Neuronal stem cell (in vitro differentiated cells): ENCODE measurements at regions not wholly inside any gene's neighbourhood (a gene's known extent, or its start where the extent isn't known, plus 50 kb on each side); places are given as distances from the start of the nearest gene placed in this dataset.

Source experiments
- DNase-seq: peaks from one replicate; pipeline ENCODE4 v3.0.0-alpha.2; 2013; ENCODE audit warnings: low spot score
- H2AFZ ChIP-seq: one replicate; pipeline ENCODE4 v1.6.1; 2013; ENCODE audit warnings: mild to moderate bottlenecking, low read length, inconsistent platforms
- H2AK5ac ChIP-seq: 2 replicates; pipeline ENCODE4 v1.6.1; 2013; ENCODE audit warnings: low read depth, mild to moderate bottlenecking, inconsistent platforms, low read length, moderate library complexity, mixed read lengths
- H2BK120ac ChIP-seq: 2 replicates; pipeline ENCODE4 v1.6.1; 2013; ENCODE audit warnings: low read depth, mild to moderate bottlenecking, inconsistent platforms, low read length, moderate library complexity, mixed read lengths
- H2BK12ac ChIP-seq: one replicate; pipeline ENCODE4 v1.6.1; 2013; ENCODE audit warnings: low read length, inconsistent platforms
- H2BK15ac ChIP-seq: 2 replicates; pipeline ENCODE4 v1.6.1; 2013; ENCODE audit warnings: mild to moderate bottlenecking, low read length, inconsistent platforms, mixed read lengths
- H2BK5ac ChIP-seq: one replicate; pipeline ENCODE4 v1.6.1; 2013; ENCODE audit warnings: inconsistent platforms, mild to moderate bottlenecking, low read length, moderate library complexity
- H3K14ac ChIP-seq: one replicate; pipeline ENCODE4 v1.6.1; 2013; ENCODE audit warnings: low read length, inconsistent platforms
- H3K18ac ChIP-seq: 2 replicates; pipeline ENCODE4 v1.6.1; 2013; ENCODE audit warnings: low read length, inconsistent platforms
- H3K23ac ChIP-seq: 2 replicates; pipeline ENCODE4 v1.6.1; 2013; ENCODE audit warnings: low read depth, mild to moderate bottlenecking, mixed read lengths, low read length, inconsistent platforms; ENCODE audit not compliant: poor library complexity
- H3K27ac ChIP-seq: replicated peaks from 3 replicates; pipeline ENCODE4 v1.5.1; 2013; ENCODE audit warnings: low read length, inconsistent platforms
- H3K27me3 ChIP-seq, 3 experiments: 2 replicates each; pipeline ENCODE4 v1.6.1; 2013; ENCODE audit warnings: low read length in 3 of 3, mild to moderate bottlenecking in 2 of 3, inconsistent platforms in 1 of 3, low read depth in 1 of 3, mixed read lengths in 1 of 3, moderate library complexity in 1 of 3; ENCODE audit not compliant: control insufficient read depth in 3 of 3, insufficient read depth in 3 of 3
- H3K36me3 ChIP-seq, 2 donors: replicated peaks in 1 of 2; 2 replicates each; pipeline ENCODE4 v1.6.1; 2013; ENCODE audit warnings: low read length in 2 of 2; ENCODE audit not compliant: control insufficient read depth in 2 of 2, insufficient read depth in 2 of 2
- H3K4ac ChIP-seq: 2 replicates; pipeline ENCODE4 v1.6.1; 2013; ENCODE audit warnings: inconsistent platforms, mild to moderate bottlenecking, low read length, moderate library complexity
- H3K4me1 ChIP-seq, 2 donors: 1 replicate in 1 of 2; 2 replicates in 1 of 2; pipeline ENCODE4 v1.6.1; 2013; ENCODE audit warnings: low read length in 2 of 2, low read depth in 1 of 2; ENCODE audit not compliant: control insufficient read depth in 2 of 2, insufficient read depth in 1 of 2
- H3K4me2 ChIP-seq: one replicate; pipeline ENCODE4 v1.6.1; 2013; ENCODE audit warnings: mild to moderate bottlenecking, low read length, inconsistent platforms; ENCODE audit not compliant: insufficient read depth, poor library complexity, severe bottlenecking
- H3K4me3 ChIP-seq, 2 donors: 2 replicates each; pipeline ENCODE4 v1.5.1; 2013; ENCODE audit warnings: low read length in 2 of 2, mild to moderate bottlenecking in 2 of 2, inconsistent platforms in 1 of 2, moderate library complexity in 1 of 2
- H3K79me1 ChIP-seq: one replicate; pipeline ENCODE4 v1.6.1; 2013; ENCODE audit warnings: low read depth, mild to moderate bottlenecking, inconsistent platforms, low read length, moderate library complexity
- H3K9ac ChIP-seq: one replicate; pipeline ENCODE4 v1.6.1; 2013; ENCODE audit warnings: mild to moderate bottlenecking, low read depth, low read length, inconsistent platforms; ENCODE audit not compliant: poor library complexity
- H3K9me3 ChIP-seq, 2 donors: replicated peaks in 1 of 2; 2 replicates each; pipeline versions ENCODE3 to v1.6.1; 2013; ENCODE audit warnings: low read length in 2 of 2, mild to moderate bottlenecking in 2 of 2, inconsistent platforms in 1 of 2, low read depth in 1 of 2, mixed read lengths in 1 of 2, moderate library complexity in 1 of 2; ENCODE audit not compliant: control insufficient read depth in 2 of 2, insufficient read depth in 1 of 2
- H4K8ac ChIP-seq: one replicate; pipeline ENCODE4 v1.6.1; 2013; ENCODE audit warnings: low read depth, mild to moderate bottlenecking, inconsistent platforms, low read length, moderate library complexity
- H4K91ac ChIP-seq: one replicate; pipeline ENCODE4 v1.6.1; 2013; ENCODE audit warnings: low read length, low read depth, mild to moderate bottlenecking, inconsistent platforms; ENCODE audit not compliant: poor library complexity
- WGBS, 2 donors: extraction: QIAGEN DNeasy Blood & Tissue Kit; methylation state at CpG; one replicate each; pipeline ENCODE4 v1.1.7; 2013; ENCODE audit warnings: missing lambda C conversion rate in 2 of 2, mixed read lengths in 1 of 2; ENCODE audit not compliant: insufficient read length in 2 of 2, insufficient replicate concordance in 1 of 2; ENCODE audit errors: extremely low coverage in 2 of 2; 5-methylcytosine and 5-hydroxymethylcytosine counted together

DNA sequence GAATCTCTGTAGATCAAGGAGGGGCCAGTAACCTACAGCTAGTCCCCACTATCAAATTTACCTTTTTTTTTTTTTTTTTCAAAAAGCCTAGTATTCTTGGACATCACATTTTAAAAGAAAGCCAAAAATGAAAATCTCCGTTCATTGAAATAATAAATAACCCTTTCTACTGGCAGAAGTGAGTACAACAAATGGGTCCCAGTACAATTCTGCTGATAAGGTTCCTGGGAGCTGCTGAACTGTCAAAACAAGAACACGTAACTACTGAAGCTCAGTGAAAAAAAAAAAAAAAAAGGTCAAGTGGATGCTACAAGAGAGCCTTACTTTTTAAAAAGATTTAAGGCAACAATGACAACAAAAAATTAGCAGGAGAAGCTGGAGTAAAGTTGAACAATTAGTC, 464.9 kb downstream of the EPM2A start:
- WGBS, 2 donors, result no CpG with 5 or more reads among the region's 2 CpGs
- Histone ChIP-seq H2BK120ac (no peak overlapping the region), H3K27me3 (no peaks in the 10 kb centered on the region), H3K4me3 (no peak overlapping the region), H4K91ac (no peak overlapping the region), H3K36me3 (no peaks in the 10 kb centered on the region), H3K27ac (no peak overlapping the region), H3K18ac (no peak overlapping the region), H3K14ac (no peak overlapping the region), H2BK12ac (no peak overlapping the region), H4K8ac (no peak overlapping the region), H2BK5ac (no peak overlapping the region), H3K9me3 (no peaks in the 10 kb centered on the region), H3K4ac (no peak overlapping the region), H2AFZ (no peak overlapping the region), H2AK5ac (no peak overlapping the region), H3K4me2 (no peak overlapping the region), H2BK15ac (no peak overlapping the region), H3K79me1 (no peaks in the 10 kb centered on the region), H3K23ac (no peak overlapping the region), H3K9ac (no peak overlapping the region), H3K4me1 (no peaks in the 10 kb centered on the region)
- DNase-seq, result no peak

- Histone ChIP-seq H3K27me3 (no peaks in the 10 kb centered on the region), H2AK5ac (no peak overlapping the region), H3K18ac (no peak overlapping the region), H2BK12ac (no peak overlapping the region), H2BK15ac (no peak overlapping the region), H3K27ac (no peak overlapping the region), H3K79me1 (no peaks in the 10 kb centered on the region), H3K4me1 (no peaks in the 10 kb centered on the region), H3K23ac (no peak overlapping the region), H2BK120ac (no peak overlapping the region), H3K4ac (no peak overlapping the region), H3K36me3 (no peaks in the 10 kb centered on the region), H2AFZ (peak overlapping the region; percentile 24), H2BK5ac (no peak overlapping the region), H3K9ac (no peak overlapping the region), H3K4me3 (no peak overlapping the region), H3K9me3 (no peaks in the 10 kb centered on the region), H3K4me2 (no peak overlapping the region), H4K91ac (no peak overlapping the region), H4K8ac (no peak overlapping the region), H3K14ac (no peak overlapping the region)
- no peak for DNase-seq
- no CpG with 5 or more reads among the region's 4 CpGs for WGBS, 2 donors
Measured at GRCh38 chr6:145271040-145271439, 464.3 kb downstream of the EPM2A start.

DNA sequence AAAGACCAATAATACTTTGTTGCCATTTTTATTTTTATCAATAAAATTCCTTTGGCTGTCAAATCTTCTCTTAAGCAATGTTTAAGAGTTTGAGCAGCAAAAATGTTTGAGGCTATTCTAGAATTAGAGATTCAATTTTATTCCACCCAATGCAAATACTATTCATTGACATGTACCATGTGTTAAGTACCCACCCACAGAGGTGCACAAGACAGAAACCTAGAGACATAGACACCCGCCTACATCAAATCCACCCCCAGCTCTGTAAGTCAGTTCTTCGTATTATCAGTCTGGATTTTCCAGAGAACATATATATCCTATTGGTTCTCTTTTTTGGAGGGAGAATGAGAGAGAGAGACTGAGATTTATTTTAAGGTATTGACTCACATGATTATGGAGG, 463.7 kb downstream of the EPM2A start:
- H2BK5ac ChIP-seq, result no peak overlapping the region
- no peak for DNase-seq
- H3K27me3 ChIP-seq, result no peaks in the 10 kb centered on the region
- no peak overlapping the region for H3K23ac ChIP-seq
- H3K4me2 ChIP-seq, result no peak overlapping the region
- H2AFZ ChIP-seq, result no peak overlapping the region
- no peak overlapping the region for H4K91ac ChIP-seq
- no peak overlapping the region for H3K27ac ChIP-seq
- no peak overlapping the region for H4K8ac ChIP-seq
- H3K4me3 ChIP-seq, result no peak overlapping the region
- no peak overlapping the region for H2BK12ac ChIP-seq
- H2BK120ac ChIP-seq, result no peak overlapping the region
- H3K4ac ChIP-seq, result no peak overlapping the region
- H3K79me1 ChIP-seq, result no peaks in the 10 kb centered on the region
- no peak overlapping the region for H3K9ac ChIP-seq
- H2AK5ac ChIP-seq, result no peak overlapping the region
- H3K18ac ChIP-seq, result no peak overlapping the region
- H2BK15ac ChIP-seq, result no peak overlapping the region
- peaks cover 0 to 2% of the 10 kb centered on the region in 2 donors for H3K4me1 ChIP-seq
- H3K9me3 ChIP-seq, result no peaks in the 10 kb centered on the region
- H3K36me3 ChIP-seq, result no peaks in the 10 kb centered on the region
- no peak overlapping the region for H3K14ac ChIP-seq
- WGBS, 2 donors, result no CpG with 5 or more reads among the region's 2 CpGs

GRCh38 chr6:145272246-145272645, 463.1 kb downstream of the EPM2A start:
- Histone ChIP-seq H2BK15ac (no peak overlapping the region), H2AK5ac (no peak overlapping the region), H3K4me3 (no peak overlapping the region), H3K14ac (no peak overlapping the region), H3K27me3 (no peaks in the 10 kb centered on the region), H3K9ac (no peak overlapping the region), H3K36me3 (no peaks in the 10 kb centered on the region), H3K79me1 (no peaks in the 10 kb centered on the region), H3K9me3 (no peaks in the 10 kb centered on the region), H3K4me2 (no peak overlapping the region), H2BK12ac (no peak overlapping the region), H2AFZ (no peak overlapping the region), H4K91ac (no peak overlapping the region), H3K4me1 (peaks cover 0 to 2% of the 10 kb centered on the region in 2 donors), H3K23ac (no peak overlapping the region), H2BK5ac (no peak overlapping the region), H4K8ac (no peak overlapping the region), H3K27ac (no peak overlapping the region), H2BK120ac (no peak overlapping the region), H3K4ac (no peak overlapping the region), H3K18ac (no peak overlapping the region)
- DNase-seq, result no peak
- no CpG with 5 or more reads among the region's 1 CpG for WGBS, 2 donors
